T-cell (primary cell): ENCODE measurements at regions not wholly inside any gene's neighbourhood (a gene's known extent, or its start where the extent isn't known, plus 50 kb on each side); places are given as distances from the start of the nearest gene placed in this dataset.

ENCODE experiments used
- ATAC-seq, 4 experiments: fragments of 200-7000 bp in 3 of 4; fragments of 150-1000 bp in 1 of 4; cut with Tn5 transposase; replicated peaks in 1 of 4; 1 replicate in 3 of 4; 2 replicates in 1 of 4; pipeline ENCODE4 v1.10.0; 2021; ENCODE audit warnings: moderate library complexity in 3 of 4, mild to moderate bottlenecking in 2 of 4, moderate number of reproducible peaks in 1 of 4
- CTCF ChIA-PET, 2 donors: fragments of 300-600 bp; sonication (Branson Sonifier 250); formaldehyde crosslinking; loops; one replicate each; lab custom pipeline; 2022; ENCODE audit warnings: antibody characterized with exemption in 2 of 2; lab: Charles Lee
- POLR2A ChIA-PET, 2 donors: fragments of 300-600 bp; sonication (Branson Sonifier 250); formaldehyde crosslinking; loops; one replicate each; lab custom pipeline; 2022; ENCODE audit warnings: antibody characterized with exemption in 2 of 2; lab: Charles Lee
- DNase-seq, 35 experiments: peaks; one replicate each; pipeline versions ENCODE4 v3.0.0 to v3.0.0-alpha.2; 2013 to 2023
- H3K27ac ChIP-seq: one replicate; pipeline ENCODE4 v1.5.1; 2013; ENCODE audit warnings: low read length
- H3K27me3 ChIP-seq, 2 experiments: replicated peaks in 1 of 2; 1 replicate in 1 of 2; 2 replicates in 1 of 2; pipeline versions ENCODE4 v1.6.1 to v1.7.0; 2013; ENCODE audit warnings: low read length in 1 of 2, mixed read lengths in 1 of 2; ENCODE audit not compliant: control insufficient read depth in 2 of 2, insufficient read depth in 2 of 2; ENCODE audit errors: extremely low read depth in 1 of 2
- H3K36me3 ChIP-seq, 2 donors: 1 replicate in 1 of 2; 2 replicates in 1 of 2; pipeline versions ENCODE4 v1.6.1 to v1.7.0; 2013; ENCODE audit warnings: low read length in 1 of 2; ENCODE audit not compliant: control insufficient read depth in 2 of 2, insufficient read depth in 1 of 2; ENCODE audit errors: extremely low read depth in 1 of 2
- H3K4me1 ChIP-seq, 2 experiments: 1 replicate in 1 of 2; 2 replicates in 1 of 2; pipeline versions ENCODE4 v1.6.1 to v1.7.0; 2013; ENCODE audit warnings: low read length in 2 of 2, mixed read lengths in 1 of 2; ENCODE audit not compliant: insufficient read depth in 2 of 2, control insufficient read depth in 1 of 2; ENCODE audit errors: extremely low read depth in 1 of 2
- H3K4me3 ChIP-seq, 2 donors: 1 replicate in 1 of 2; 2 replicates in 1 of 2; pipeline versions ENCODE4 v1.5.1 to v1.7.0; 2013; ENCODE audit warnings: mild to moderate bottlenecking in 2 of 2, low read length in 1 of 2, moderate library complexity in 1 of 2; ENCODE audit not compliant: control insufficient read depth in 1 of 2; ENCODE audit errors: extremely low read depth in 1 of 2
- H3K9me3 ChIP-seq: 2 replicates; pipeline ENCODE4 v1.7.0; 2013
- H3K27ac Mint-ChIP-seq, 2 donors: one replicate each; pipeline ENCODE4 v1.8.0; 2020 to 2021; ENCODE audit warnings: mild to moderate bottlenecking in 2 of 2, mixed read lengths in 2 of 2
- H3K27me3 Mint-ChIP-seq, 2 donors: one replicate each; pipeline ENCODE4 v1.8.0; 2021 to 2022; ENCODE audit warnings: mixed read lengths in 2 of 2
- H3K36me3 Mint-ChIP-seq: one replicate; pipeline ENCODE4 v1.8.0; 2021; ENCODE audit warnings: mixed read lengths
- H3K4me1 Mint-ChIP-seq, 3 donors: one replicate each; pipeline ENCODE4 v1.8.0; 2020 to 2022; ENCODE audit warnings: mixed read lengths in 3 of 3, mild to moderate bottlenecking in 1 of 3
- H3K4me3 Mint-ChIP-seq, 3 donors: one replicate each; pipeline ENCODE4 v1.8.0; 2020 to 2022; ENCODE audit warnings: mild to moderate bottlenecking in 3 of 3, mixed read lengths in 3 of 3, moderate library complexity in 3 of 3
- H3K9me3 Mint-ChIP-seq, 3 donors: one replicate each; pipeline ENCODE4 v1.8.0; 2020 to 2022; ENCODE audit warnings: mixed read lengths in 3 of 3
- WGBS: methylation state at CpG from one replicate; pipeline ENCODE4 v1.1.5; 2013; ENCODE audit warnings: missing lambda C conversion rate; ENCODE audit not compliant: insufficient coverage; 5-methylcytosine and 5-hydroxymethylcytosine counted together

GRCh38 chr5:2282034-2282690, 399.4 kb upstream of the IRX4 start:
- Histone ChIP-seq H3K4me1 (no peaks in the 10 kb centered on the region), H3K4me3 (no peak overlapping the region), H3K27me3 (peaks cover 0 to 9% of the 10 kb centered on the region in 2 experiments), H3K27ac (no peak overlapping the region), H3K36me3 (no peaks in the 10 kb centered on the region), H3K9me3 (no peaks in the 10 kb centered on the region)
- WGBS: 58% methylated on average over 10 of the region's 11 CpGs
- Mint-ChIP-seq H3K4me3 (no peak overlapping the region), H3K4me1 (no peaks in the 10 kb centered on the region), H3K27ac (no peak overlapping the region), H3K27me3 (peaks cover 2 to 9% of the 10 kb centered on the region in 2 donors), H3K36me3 (no peaks in the 10 kb centered on the region), H3K9me3 (peaks cover 0 to 4% (median 0%) of the 10 kb centered on the region in 3 donors)
- POLR2A ChIA-PET: no interaction called here
- CTCF ChIA-PET: no interaction called here
- ATAC-seq (no peak), DNase-seq (no peak)

GRCh38 chr5:2281446-2281845, 398.7 kb upstream of the IRX4 start:
- no CpG with 5 or more reads among the region's 3 CpGs for WGBS
- peaks cover 0 to 12% of the 10 kb centered on the region in 2 experiments for H3K27me3 ChIP-seq
- H3K27ac ChIP-seq: no peak overlapping the region
- ChIA-PET POLR2A (no interaction called here), CTCF (no interaction called here)
- DNase-seq (no peak), ATAC-seq (no peak)
- H3K4me3 ChIP-seq: no peak overlapping the region
- Mint-ChIP-seq H3K9me3 (peaks cover 0 to 4% (median 0%) of the 10 kb centered on the region in 3 donors), H3K36me3 (no peaks in the 10 kb centered on the region), H3K4me1 (no peaks in the 10 kb centered on the region), H3K4me3 (no peak overlapping the region), H3K27me3 (peaks cover 2 to 9% of the 10 kb centered on the region in 2 donors), H3K27ac (no peak overlapping the region)
- no peaks in the 10 kb centered on the region for H3K9me3 ChIP-seq
- H3K4me1 ChIP-seq: no peaks in the 10 kb centered on the region
- H3K36me3 ChIP-seq: no peaks in the 10 kb centered on the region

- no peak overlapping the region for H3K4me3 ChIP-seq
- H3K27ac Mint-ChIP-seq: no peak overlapping the region
- POLR2A ChIA-PET: no interaction called here
Measured at GRCh38 chr5:2280318-2280717, 397.6 kb upstream of the IRX4 start.

GRCh38 chr5:2278825-2279456, 396.2 kb upstream of the IRX4 start:
- ChIA-PET CTCF (no interaction called here), POLR2A (no interaction called here)
- H3K36me3 ChIP-seq: no peaks in the 10 kb centered on the region
- no peaks in the 10 kb centered on the region for H3K36me3 Mint-ChIP-seq
- H3K4me1 ChIP-seq: no peaks in the 10 kb centered on the region
- WGBS: 94% methylated on average over 13 of the region's 27 CpGs
- no peak overlapping the region for H3K4me3 Mint-ChIP-seq
- DNase-seq (no peak), ATAC-seq (no peak)
- H3K27me3 ChIP-seq: peaks cover 0 to 12% of the 10 kb centered on the region in 2 experiments
- H3K4me1 Mint-ChIP-seq: no peaks in the 10 kb centered on the region
- H3K27me3 Mint-ChIP-seq: peaks cover 2 to 9% of the 10 kb centered on the region in 2 donors
- H3K27ac ChIP-seq: no peak overlapping the region
- no peak overlapping the region for H3K27ac Mint-ChIP-seq
- no peaks in the 10 kb centered on the region for H3K9me3 ChIP-seq
- H3K9me3 Mint-ChIP-seq: peaks cover 0 to 4% (median 0%) of the 10 kb centered on the region in 3 donors
- no peak overlapping the region for H3K4me3 ChIP-seq

More at GRCh38 chr5:2280318-2280717, 397.6 kb upstream of the IRX4 start:
- 67% methylated on average over 3 of the region's 3 CpGs for WGBS
- H3K4me3 Mint-ChIP-seq: no peak overlapping the region
- H3K27me3 Mint-ChIP-seq: peaks cover 2 to 9% of the 10 kb centered on the region in 2 donors
- CTCF ChIA-PET: no interaction called here
- no peaks in the 10 kb centered on the region for H3K36me3 ChIP-seq
- no peaks in the 10 kb centered on the region for H3K9me3 ChIP-seq
- no peaks in the 10 kb centered on the region for H3K36me3 Mint-ChIP-seq
- no peak for ATAC-seq
- peaks cover 0 to 12% of the 10 kb centered on the region in 2 experiments for H3K27me3 ChIP-seq
- DNase-seq: no peak
- no peaks in the 10 kb centered on the region for H3K4me1 ChIP-seq
- no peak overlapping the region for H3K27ac ChIP-seq
- H3K9me3 Mint-ChIP-seq: peaks cover 0 to 4% (median 0%) of the 10 kb centered on the region in 3 donors
- H3K4me1 Mint-ChIP-seq: no peaks in the 10 kb centered on the region

- no peaks in the 10 kb centered on the region for H3K36me3 Mint-ChIP-seq
- no peak overlapping the region for H3K4me3 Mint-ChIP-seq
- H3K4me3 ChIP-seq: no peak overlapping the region
- no peaks in the 10 kb centered on the region for H3K4me1 ChIP-seq
- ATAC-seq: no peak
- no peak for DNase-seq
- 90% methylated on average over 12 of the region's 15 CpGs for WGBS
- ChIA-PET POLR2A (no interaction called here), CTCF (no interaction called here)
- peaks cover 0 to 4% (median 0%) of the 10 kb centered on the region in 3 donors for H3K9me3 Mint-ChIP-seq
- no peak overlapping the region for H3K27ac Mint-ChIP-seq
- H3K27me3 Mint-ChIP-seq: peaks cover 2 to 9% of the 10 kb centered on the region in 2 donors
- peaks cover 0 to 12% of the 10 kb centered on the region in 2 experiments for H3K27me3 ChIP-seq
- H3K36me3 ChIP-seq: no peaks in the 10 kb centered on the region
- H3K9me3 ChIP-seq: no peaks in the 10 kb centered on the region
- H3K4me1 Mint-ChIP-seq: no peaks in the 10 kb centered on the region
- no peak overlapping the region for H3K27ac ChIP-seq
Measured at GRCh38 chr5:2277886-2278285, 395.2 kb upstream of the IRX4 start.

- Mint-ChIP-seq H3K4me3 (no peak overlapping the region), H3K27ac (no peak overlapping the region), H3K9me3 (peaks cover 0 to 4% (median 0%) of the 10 kb centered on the region in 3 donors), H3K36me3 (no peaks in the 10 kb centered on the region), H3K27me3 (peaks cover 2 to 6% of the 10 kb centered on the region in 2 donors), H3K4me1 (no peaks in the 10 kb centered on the region)
- peaks cover 0 to 12% of the 10 kb centered on the region in 2 experiments for H3K27me3 ChIP-seq
- 89% methylated on average over 7 of the region's 8 CpGs for WGBS
- DNase-seq: no peak
- ChIA-PET CTCF (no interaction called here), POLR2A (no interaction called here)
- H3K4me3 ChIP-seq: no peak overlapping the region
- H3K27ac ChIP-seq: no peak overlapping the region
- no peaks in the 10 kb centered on the region for H3K4me1 ChIP-seq
- no peaks in the 10 kb centered on the region for H3K36me3 ChIP-seq
- no peak for ATAC-seq
- H3K9me3 ChIP-seq: no peaks in the 10 kb centered on the region
Measured at GRCh38 chr5:2276101-2276500, 393.4 kb upstream of the IRX4 start.
